WTC11 (cell line): ENCODE measurements at regions not wholly inside any gene's neighbourhood (a gene's known extent, or its start where the extent isn't known, plus 50 kb on each side); places are given as distances from the start of the nearest gene placed in this dataset.

ENCODE experiments used
- ATAC-seq: fragments of 200-7000 bp; cut with Tn5 transposase; 2 replicates; pipeline ENCODE4 v1.10.0; 2021; ENCODE audit warnings: mild to moderate bottlenecking, moderate library complexity
- CTCF ChIA-PET: fragments of 300-600 bp; sonication (Branson Sonifier 250); formaldehyde crosslinking; loops from one replicate; lab custom pipeline; 2021; ENCODE audit warnings: antibody characterized with exemption; lab: Charles Lee
- POLR2A ChIA-PET: fragments of 350-600 bp; sonication (Branson Sonifier 250); formaldehyde crosslinking; loops from one replicate; lab custom pipeline; 2021; ENCODE audit warnings: antibody characterized with exemption; lab: Charles Lee
- DNase-seq: peaks from one replicate; pipeline ENCODE4 v3.0.0; 2021; ENCODE audit warnings: low spot score
- H3K27ac Mint-ChIP-seq: 2 replicates; pipeline ENCODE4 v1.8.0; 2021; ENCODE audit warnings: mixed read lengths
- H3K27me3 Mint-ChIP-seq: 2 replicates; pipeline ENCODE4 v1.8.0; 2021; ENCODE audit warnings: low read depth, mild to moderate bottlenecking, moderate library complexity, mixed read lengths
- H3K36me3 Mint-ChIP-seq: 2 replicates; pipeline ENCODE4 v1.8.0; 2021; ENCODE audit warnings: mixed read lengths
- H3K4me1 Mint-ChIP-seq: 2 replicates; pipeline ENCODE4 v1.8.0; 2022; ENCODE audit warnings: mixed read lengths
- H3K4me3 Mint-ChIP-seq: 2 replicates; pipeline ENCODE4 v1.8.0; 2021; ENCODE audit warnings: mild to moderate bottlenecking, moderate library complexity, mixed read lengths
- H3K9me3 Mint-ChIP-seq: 2 replicates; pipeline ENCODE4 v1.8.0; 2021; ENCODE audit warnings: mixed read lengths
- CREM ChIP-seq: sonication (generic); formaldehyde crosslinking; IDR thresholded peaks from 2 replicates; pipeline ENCODE4 v1.8.1; 2022; ENCODE audit warnings: mild to moderate bottlenecking, missing genetic modification reagents, moderate library complexity
- CTCF ChIP-seq: fragments of 200-600 bp; IDR thresholded peaks from 2 replicates; pipeline ENCODE4 v1.8.0; 2022; ENCODE audit warnings: antibody characterized with exemption
- ELF4 ChIP-seq: sonication (generic); formaldehyde crosslinking; IDR thresholded peaks from 2 replicates; pipeline ENCODE4 v1.8.1; 2022; ENCODE audit warnings: low read depth, mild to moderate bottlenecking, moderate library complexity, missing genetic modification reagents
- FOXP4 ChIP-seq: sonication (generic); formaldehyde crosslinking; IDR thresholded peaks from 2 replicates; pipeline ENCODE4 v1.8.0; 2022; ENCODE audit warnings: mild to moderate bottlenecking, missing genetic modification reagents
- IRF1 ChIP-seq: sonication (generic); formaldehyde crosslinking; IDR thresholded peaks from 2 replicates; pipeline ENCODE4 v1.8.0; 2023; ENCODE audit warnings: missing genetic modification reagents
- NFYB ChIP-seq: sonication (generic); formaldehyde crosslinking; conservative IDR thresholded peaks from 2 replicates; pipeline ENCODE4 v1.8.0; 2022; ENCODE audit warnings: low read depth, missing genetic modification reagents
- NR3C1 ChIP-seq: sonication (generic); formaldehyde crosslinking; conservative IDR thresholded peaks from 2 replicates; pipeline ENCODE4 v1.8.1; 2023; ENCODE audit warnings: low read depth, mild to moderate bottlenecking, missing genetic modification reagents
- PRRX2 ChIP-seq: fragments of 250-450 bp; sonication (Bioruptor Pico); IDR thresholded peaks from 2 replicates; pipeline ENCODE4 v1.8.0; 2021; ENCODE audit warnings: mild to moderate bottlenecking
- SP1 ChIP-seq: sonication (generic); formaldehyde crosslinking; conservative IDR thresholded peaks from 2 replicates; pipeline ENCODE4 v1.8.1; 2022; ENCODE audit warnings: missing genetic modification reagents
- TEAD4 ChIP-seq: sonication (generic); formaldehyde crosslinking; IDR thresholded peaks from 2 replicates; pipeline ENCODE4 v1.8.0; 2022; ENCODE audit warnings: mild to moderate bottlenecking, missing genetic modification reagents
- TP53 ChIP-seq: sonication (generic); formaldehyde crosslinking; IDR thresholded peaks from 2 replicates; pipeline ENCODE4 v1.8.1; 2023; ENCODE audit warnings: mild to moderate bottlenecking, missing genetic modification reagents
- USF2 ChIP-seq: sonication (generic); formaldehyde crosslinking; IDR thresholded peaks from 2 replicates; pipeline ENCODE4 v1.8.1; 2023; ENCODE audit warnings: mild to moderate bottlenecking, missing genetic modification reagents, moderate library complexity
- ZNF281 ChIP-seq: sonication (generic); formaldehyde crosslinking; IDR thresholded peaks from 2 replicates; pipeline ENCODE4 v1.8.0; 2023; ENCODE audit warnings: mild to moderate bottlenecking, missing genetic modification reagents
- ZNF425 ChIP-seq: fragments of 250-450 bp; sonication (Bioruptor Pico); conservative IDR thresholded peaks from 2 replicates; pipeline ENCODE4 v1.9.0; 2021; ENCODE audit warnings: mild to moderate bottlenecking
- ZSCAN18 ChIP-seq: fragments of 250-450 bp; sonication (Bioruptor Pico); IDR thresholded peaks from 2 replicates; pipeline ENCODE4 v2.1.2; 2022; ENCODE audit warnings: mild to moderate bottlenecking, moderate library complexity

- H3K27ac Mint-ChIP-seq, result 0 out of 2 replicates have a peak overlapping the region, but pooled peaks have one; percentile 35
- H3K4me3 Mint-ChIP-seq, result no peak overlapping the region
- CTCF ChIA-PET, result interaction anchor here (1.0 kb wide), 1 partner anchor 34 kb away, joined by 3 read pairs; no protein-coding TSS in a partner anchor
Observed at GRCh38 chr2:187996630-187997029, 295.0 kb upstream of the GULP1 start.

GRCh38 chr2:188000189-188000588, 291.5 kb upstream of the GULP1 start:
- POLR2A ChIA-PET, result no interaction called here
- Mint-ChIP-seq H3K27ac (no peak overlapping the region), H3K4me1 (peaks cover 64% of the 10 kb centered on the region)
- TF ChIP-seq ELF4 (CRISPR knock-in tag) (no peak), CREM (CRISPR knock-in tag) (no peak), NFYB (CRISPR knock-in tag) (no peak), ZNF281 (no peak), FOXP4 (CRISPR knock-in tag) (no peak), NR3C1 (CRISPR knock-in tag) (no peak), TEAD4 (no peak)

More at GRCh38 chr2:187996630-187997029, 295.0 kb upstream of the GULP1 start:
- Mint-ChIP-seq H3K27me3 (no peaks in the 10 kb centered on the region), H3K4me1 (peaks cover 93% of the 10 kb centered on the region), H3K36me3 (no peaks in the 10 kb centered on the region), H3K9me3 (no peaks in the 10 kb centered on the region)
- POLR2A ChIA-PET, result no interaction called here
- no peak for DNase-seq
- TF ChIP-seq CTCF, result no peak
- no peak for TF ChIP-seq IRF1 (CRISPR knock-in tag)
- no peak for TF ChIP-seq SP1
- TF ChIP-seq TP53 (CRISPR knock-in tag), result no peak
- TF ChIP-seq USF2 (CRISPR knock-in tag), result no peak
- TF ChIP-seq ELF4 (CRISPR knock-in tag), result no peak
- TF ChIP-seq ZNF425 (CRISPR knock-in tag), result no peak
- TF ChIP-seq ZSCAN18, result no peak
- TF ChIP-seq PRRX2 (CRISPR knock-in tag), result no peak
- no peak for TF ChIP-seq NFYB (CRISPR knock-in tag)
- ATAC-seq, result no peak

More at GRCh38 chr2:188000189-188000588, 291.5 kb upstream of the GULP1 start:
- Mint-ChIP-seq H3K9me3 (no peaks in the 10 kb centered on the region), H3K27me3 (no peaks in the 10 kb centered on the region), H3K4me3 (no peak overlapping the region), H3K36me3 (no peaks in the 10 kb centered on the region)
- DNase-seq, result no peak
- CTCF ChIA-PET, result no interaction called here
- ATAC-seq, result no peak
